Astrocyte (in vitro differentiated cells and primary cell): ENCODE measurements at regions not wholly inside any gene's neighbourhood (a gene's known extent, or its start where the extent isn't known, plus 50 kb on each side); places are given as distances from the start of the nearest gene placed in this dataset.

Experiments used
- DNase-seq: peaks from one replicate; pipeline ENCODE4 v3.0.0-alpha.2; 2010; ENCODE audit warnings: low read depth
- FAIRE-seq: peaks from 2 replicates; lab custom pipeline; 2011; peaks lifted over from hg19 to GRCh38; lab: Jason Lieb, UNC
- H2AFZ ChIP-seq: 2 replicates; pipeline ENCODE4 v1.6.0; 2012; ENCODE audit warnings: low read depth, low read length, inconsistent platforms
- H3K27ac ChIP-seq: 2 replicates; pipeline ENCODE4 v1.5.1; 2011; ENCODE audit warnings: low read depth, low read length, inconsistent platforms
- H3K27me3 ChIP-seq: 2 replicates; pipeline ENCODE4 v1.6.0; 2011; ENCODE audit warnings: low read length, inconsistent platforms; ENCODE audit not compliant: insufficient read depth
- H3K36me3 ChIP-seq: 2 replicates; pipeline ENCODE4 v1.5.1; 2011; ENCODE audit warnings: low read length, inconsistent platforms; ENCODE audit not compliant: insufficient read depth
- H3K4me1 ChIP-seq: 2 replicates; pipeline ENCODE4 v1.5.1; 2011; ENCODE audit warnings: low read length, inconsistent platforms; ENCODE audit not compliant: insufficient read depth
- H3K4me2 ChIP-seq: 2 replicates; pipeline ENCODE4 v1.6.0; 2012; ENCODE audit warnings: low read length, inconsistent platforms
- H3K4me3 ChIP-seq: 2 replicates; pipeline ENCODE4 v1.5.1; 2011; ENCODE audit warnings: low read depth, mild to moderate bottlenecking, low read length, inconsistent platforms; ENCODE audit not compliant: insufficient read depth
- H3K79me2 ChIP-seq: 2 replicates; pipeline ENCODE4 v1.6.0; 2012; ENCODE audit warnings: mild to moderate bottlenecking, low read length, inconsistent platforms; ENCODE audit not compliant: insufficient read depth
- H3K9ac ChIP-seq: 2 replicates; pipeline ENCODE4 v1.6.0; 2012; ENCODE audit warnings: mild to moderate bottlenecking, low read length, inconsistent platforms
- H3K9me3 ChIP-seq: 2 replicates; pipeline ENCODE4 v1.5.1; 2012; ENCODE audit warnings: low read depth, mild to moderate bottlenecking, low read length, inconsistent platforms; ENCODE audit not compliant: insufficient read depth
- H4K20me1 ChIP-seq: 2 replicates; pipeline ENCODE4 v1.6.0; 2012; ENCODE audit warnings: low read length, inconsistent platforms; ENCODE audit not compliant: insufficient read depth
- H3K27ac Mint-ChIP-seq: one replicate; pipeline ENCODE4 v1.8.0; 2021; ENCODE audit warnings: mild to moderate bottlenecking, mixed read lengths; ENCODE audit not compliant: unreplicated experiment
- H3K27me3 Mint-ChIP-seq: one replicate; pipeline ENCODE4 v1.8.0; 2021; ENCODE audit warnings: low read depth, mixed read lengths; ENCODE audit not compliant: unreplicated experiment
- H3K36me3 Mint-ChIP-seq: one replicate; pipeline ENCODE4 v1.8.0; 2021; ENCODE audit warnings: low read depth, mixed read lengths; ENCODE audit not compliant: unreplicated experiment
- H3K4me1 Mint-ChIP-seq: one replicate; pipeline ENCODE4 v1.8.0; 2021; ENCODE audit warnings: low read depth, mixed read lengths; ENCODE audit not compliant: unreplicated experiment
- H3K4me3 Mint-ChIP-seq: one replicate; pipeline ENCODE4 v1.8.0; 2021; ENCODE audit warnings: mild to moderate bottlenecking, moderate library complexity, mixed read lengths; ENCODE audit not compliant: unreplicated experiment
- H3K9me3 Mint-ChIP-seq: one replicate; pipeline ENCODE4 v1.8.0; 2021; ENCODE audit warnings: mild to moderate bottlenecking, mixed read lengths; ENCODE audit not compliant: unreplicated experiment
- CTCF ChIP-seq: IDR thresholded peaks from 2 replicates; pipeline ENCODE4 v1.5.1; 2011; ENCODE audit warnings: low read depth, mild to moderate bottlenecking, inconsistent platforms, low read length, moderate library complexity; ENCODE audit not compliant: insufficient read depth
- EZH2 ChIP-seq: IDR thresholded peaks from 2 replicates; pipeline ENCODE4 v1.6.1; 2012; ENCODE audit warnings: mild to moderate bottlenecking, low read length, inconsistent platforms; ENCODE audit not compliant: insufficient read depth

GRCh38 chr1:81398041-81398440, 402.7 kb upstream of the ADGRL2 start:
- Histone ChIP-seq H2AFZ (no peak overlapping the region), H3K4me3 (no peak overlapping the region), H3K36me3 (no peaks in the 10 kb centered on the region), H3K27ac (no peak overlapping the region), H3K4me1 (no peaks in the 10 kb centered on the region), H3K4me2 (no peak overlapping the region), H3K9me3 (peaks cover 2% of the 10 kb centered on the region), H4K20me1 (no peaks in the 10 kb centered on the region), H3K27me3 (no peaks in the 10 kb centered on the region), H3K79me2 (no peaks in the 10 kb centered on the region), H3K9ac (no peak overlapping the region)
- TF ChIP-seq EZH2: no peak
- TF ChIP-seq CTCF: no peak
- DNase-seq: no peak
- H3K4me1 Mint-ChIP-seq: no peaks in the 10 kb centered on the region
- H3K36me3 Mint-ChIP-seq: no peaks in the 10 kb centered on the region
- FAIRE-seq: no peak
- peaks cover 2% of the 10 kb centered on the region for H3K9me3 Mint-ChIP-seq
- H3K27me3 Mint-ChIP-seq: peaks cover 2% of the 10 kb centered on the region
- no peak overlapping the region for H3K4me3 Mint-ChIP-seq
- H3K27ac Mint-ChIP-seq: no peak overlapping the region

- Mint-ChIP-seq H3K27ac (no peak overlapping the region), H3K27me3 (no peaks in the 10 kb centered on the region), H3K4me3 (no peak overlapping the region), H3K4me1 (no peaks in the 10 kb centered on the region), H3K9me3 (no peaks in the 10 kb centered on the region), H3K36me3 (no peaks in the 10 kb centered on the region)
- Histone ChIP-seq H3K27me3 (no peaks in the 10 kb centered on the region), H3K27ac (no peak overlapping the region), H3K4me3 (no peak overlapping the region), H2AFZ (no peak overlapping the region), H3K4me2 (no peak overlapping the region), H3K9ac (no peak overlapping the region), H3K4me1 (no peaks in the 10 kb centered on the region), H3K36me3 (no peaks in the 10 kb centered on the region), H4K20me1 (no peaks in the 10 kb centered on the region), H3K9me3 (no peaks in the 10 kb centered on the region), H3K79me2 (no peaks in the 10 kb centered on the region)
- FAIRE-seq (no peak), DNase-seq (no peak)
- TF ChIP-seq CTCF (no peak), EZH2 (no peak)
Measured at GRCh38 chr1:81392526-81393226, 408.1 kb upstream of the ADGRL2 start.

- no peak overlapping the region for H3K27ac Mint-ChIP-seq
- H3K36me3 ChIP-seq: no peaks in the 10 kb centered on the region
- H3K79me2 ChIP-seq: no peaks in the 10 kb centered on the region
- TF ChIP-seq EZH2 (no peak), CTCF (no peak)
- no peak overlapping the region for H2AFZ ChIP-seq
- H3K9me3 Mint-ChIP-seq: no peaks in the 10 kb centered on the region
- H3K4me1 ChIP-seq: no peaks in the 10 kb centered on the region
- no peaks in the 10 kb centered on the region for H3K27me3 ChIP-seq
- no peak overlapping the region for H3K4me2 ChIP-seq
- H3K4me3 ChIP-seq: no peak overlapping the region
- no peak overlapping the region for H3K27ac ChIP-seq
- DNase-seq (no peak), FAIRE-seq (no peak)
- no peak overlapping the region for H3K9ac ChIP-seq
- no peaks in the 10 kb centered on the region for H3K27me3 Mint-ChIP-seq
- H3K9me3 ChIP-seq: no peaks in the 10 kb centered on the region
- no peaks in the 10 kb centered on the region for H3K36me3 Mint-ChIP-seq
- no peak overlapping the region for H3K4me3 Mint-ChIP-seq
- no peaks in the 10 kb centered on the region for H3K4me1 Mint-ChIP-seq
- H4K20me1 ChIP-seq: no peaks in the 10 kb centered on the region
Measured at GRCh38 chr1:81391125-81391828, 409.5 kb upstream of the ADGRL2 start.
